Vagina (tissue), 2 donors: ENCODE measurements at regions not wholly inside any gene's neighbourhood (a gene's known extent, or its start where the extent isn't known, plus 50 kb on each side); places are given as distances from the start of the nearest gene placed in this dataset.
"Not testable (repeated sequence)": the region's sequence is repeated elsewhere in the genome, so short reads cannot be mapped to it uniquely, and the experiment has no call there.

ENCODE experiments used
- DNase-seq, 2 donors: peaks; one replicate each; pipeline ENCODE4 v3.0.0-alpha.2; 2017; ENCODE audit errors: extremely low spot score in 2 of 2
- H3K27ac ChIP-seq: fragments of 200-600 bp; sonication (generic); one replicate; pipeline ENCODE4 v1.5.1; 2019
- H3K27me3 ChIP-seq: fragments of 200-600 bp; sonication (generic); one replicate; pipeline ENCODE4 v1.5.1; 2019
- H3K36me3 ChIP-seq, 2 donors: fragments of 200-600 bp; sonication (generic); one replicate each; pipeline ENCODE4 v1.5.1; 2017 to 2019
- H3K4me1 ChIP-seq: fragments of 200-600 bp; sonication (generic); one replicate; pipeline ENCODE4 v1.5.1; 2019
- H3K4me3 ChIP-seq, 2 donors: fragments of 200-600 bp; sonication (generic); 1 replicate in 1 of 2; 2 replicates in 1 of 2; pipeline ENCODE4 v1.5.1; 2016 to 2019
- H3K9me3 ChIP-seq: fragments of 200-600 bp; sonication (generic); one replicate; pipeline ENCODE4 v1.5.1; 2019
- CTCF ChIP-seq, 3 experiments: fragments of 450-650 bp in 2 of 3; fragments of 200-600 bp in 1 of 3; sonication (generic) in 1 of 3; IDR thresholded peaks; one replicate each; pipeline ENCODE4 v1.5.1; 2017 to 2019; ENCODE audit warnings: antibody characterized with exemption in 3 of 3, mild to moderate bottlenecking in 2 of 3, moderate library complexity in 2 of 3
- POLR2A ChIP-seq, 2 donors: fragments of 450-650 bp; IDR thresholded peaks; one replicate each; pipeline ENCODE4 v1.6.1; 2017; ENCODE audit warnings: antibody characterized with exemption in 2 of 2, mild to moderate bottlenecking in 2 of 2, moderate library complexity in 2 of 2
- POLR2AphosphoS5 ChIP-seq, 2 donors: sonication (generic); formaldehyde crosslinking; IDR thresholded peaks; one replicate each; pipeline ENCODE4 v1.9.0; 2017; ENCODE audit warnings: antibody characterized with exemption in 2 of 2, mild to moderate bottlenecking in 2 of 2, low read depth in 1 of 2; ENCODE audit not compliant: insufficient read depth in 1 of 2
- intact Hi-C: fragments of 100-400 bp; cut with DNase I; formaldehyde crosslinking; loops from one replicate; pipeline ENCODE4 v1.15.1; 2023

- H3K4me3 ChIP-seq, result no peak overlapping the region
- H3K9me3 ChIP-seq, result no peaks in the 10 kb centered on the region
- DNase-seq, result no peak
- H3K36me3 ChIP-seq, result no peaks in the 10 kb centered on the region
- H3K27ac ChIP-seq, result no peak overlapping the region
- no peaks in the 10 kb centered on the region for H3K27me3 ChIP-seq
- TF ChIP-seq CTCF (IDR thresholded peaks at IDR 0.05), result no peak
- TF ChIP-seq POLR2AphosphoS5 (IDR thresholded peaks at IDR 0.05; ENCODE audit: insufficient read depth in 1 of 2, low read depth in 1 of 2), result no peak
- no peak for TF ChIP-seq POLR2A (IDR thresholded peaks at IDR 0.05)
- H3K4me1 ChIP-seq, result peaks cover 7% of the 10 kb centered on the region
- intact Hi-C loops, result loop anchor here (5.0 to 10.0 kb wide), 2 partner anchors 335 to 1063 kb away; no protein-coding TSS in a partner anchor
Observed at GRCh38 chr12:42020226-42020625, 124.4 kb downstream of the GXYLT1 start.

- peaks cover 7% of the 10 kb centered on the region for H3K4me1 ChIP-seq
- no peaks in the 10 kb centered on the region for H3K27me3 ChIP-seq
- intact Hi-C loops, result loop anchor here (5.0 to 10.0 kb wide), 2 partner anchors 335 to 1062 kb away; no protein-coding TSS in a partner anchor
- no peaks in the 10 kb centered on the region for H3K9me3 ChIP-seq
- no peak for DNase-seq
- TF ChIP-seq POLR2AphosphoS5 (IDR thresholded peaks at IDR 0.05; ENCODE audit: insufficient read depth in 1 of 2, low read depth in 1 of 2) (no peak), CTCF (IDR thresholded peaks at IDR 0.05) (no peak), POLR2A (IDR thresholded peaks at IDR 0.05) (no peak)
- H3K4me3 ChIP-seq, result no peak overlapping the region
- H3K27ac ChIP-seq, result no peak overlapping the region
- H3K36me3 ChIP-seq, result no peaks in the 10 kb centered on the region
Observed at GRCh38 chr12:42019746-42020145, 124.9 kb downstream of the GXYLT1 start.

- TF ChIP-seq POLR2A (IDR thresholded peaks at IDR 0.05), result no peak
- no peak for TF ChIP-seq CTCF (IDR thresholded peaks at IDR 0.05)
- TF ChIP-seq POLR2AphosphoS5 (IDR thresholded peaks at IDR 0.05; ENCODE audit: insufficient read depth in 1 of 2, low read depth in 1 of 2), result no peak
- Histone ChIP-seq H3K36me3 (no peaks in the 10 kb centered on the region), H3K9me3 (no peaks in the 10 kb centered on the region), H3K4me3 (no peak overlapping the region), H3K4me1 (no peaks in the 10 kb centered on the region), H3K27ac (no peak overlapping the region), H3K27me3 (no peaks in the 10 kb centered on the region)
- DNase-seq, result no peak
- intact Hi-C loops, result no loop called here
Observed at GRCh38 chr12:42017051-42017450, 127.6 kb downstream of the GXYLT1 start.

- no peaks in the 10 kb centered on the region for H3K27me3 ChIP-seq
- no peaks in the 10 kb centered on the region for H3K4me1 ChIP-seq
- H3K36me3 ChIP-seq, result no peaks in the 10 kb centered on the region
- no peak for TF ChIP-seq POLR2AphosphoS5 (IDR thresholded peaks at IDR 0.05; ENCODE audit: insufficient read depth in 1 of 2, low read depth in 1 of 2)
- no peak for TF ChIP-seq POLR2A (IDR thresholded peaks at IDR 0.05)
- no peak for TF ChIP-seq CTCF (IDR thresholded peaks at IDR 0.05)
- H3K4me3 ChIP-seq, result no peak overlapping the region
- H3K9me3 ChIP-seq, result no peaks in the 10 kb centered on the region
- intact Hi-C loops, result no loop called here
- H3K27ac ChIP-seq, result no peak overlapping the region
- DNase-seq, result no peak
Observed at GRCh38 chr12:42015051-42015461, 129.6 kb downstream of the GXYLT1 start.

DNA sequence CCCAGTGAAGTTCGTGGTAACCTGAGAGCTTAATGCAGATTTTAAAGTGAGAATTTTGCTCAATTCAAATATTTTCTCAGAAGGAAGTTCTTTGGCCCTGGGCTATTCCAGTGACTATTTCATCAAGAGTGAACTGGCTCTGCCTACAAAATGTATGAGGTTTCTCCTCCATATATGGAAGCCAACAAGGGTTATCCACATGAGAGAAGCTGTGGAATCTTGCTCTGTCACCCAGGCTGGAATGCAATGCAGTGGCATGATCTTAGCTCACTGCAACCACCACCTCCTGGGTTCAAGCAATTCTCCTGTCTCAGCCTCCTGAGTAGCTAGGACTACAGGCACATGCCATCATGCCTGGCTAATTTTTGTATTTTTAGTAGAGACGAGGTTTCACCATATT is 132.2 kb downstream of the GXYLT1 start:
- H3K4me1 ChIP-seq, H3K27me3 ChIP-seq, DNase-seq, H3K27ac ChIP-seq, H3K36me3 ChIP-seq, H3K4me3 ChIP-seq, intact Hi-C loops, H3K9me3 ChIP-seq: not testable (repeated sequence)

GRCh38 chr12:42010715-42011114 is 134.0 kb downstream of the GXYLT1 start:
- DNase-seq, result no peak
- TF ChIP-seq POLR2AphosphoS5 (IDR thresholded peaks at IDR 0.05; ENCODE audit: insufficient read depth in 1 of 2, low read depth in 1 of 2), result no peak
- TF ChIP-seq CTCF (IDR thresholded peaks at IDR 0.05), result no peak
- no peak for TF ChIP-seq POLR2A (IDR thresholded peaks at IDR 0.05)
- Histone ChIP-seq H3K4me3 (no peak overlapping the region), H3K9me3 (no peaks in the 10 kb centered on the region), H3K4me1 (no peaks in the 10 kb centered on the region), H3K27me3 (no peaks in the 10 kb centered on the region), H3K36me3 (no peaks in the 10 kb centered on the region), H3K27ac (no peak overlapping the region)
- intact Hi-C loops, result no loop called here
